Tibial nerve (tissue), 4 donors: ENCODE measurements at regions not wholly inside any gene's neighbourhood (a gene's known extent, or its start where the extent isn't known, plus 50 kb on each side); places are given as distances from the start of the nearest gene placed in this dataset.

Experiments used
- EP300 ChIP-seq, 2 donors: sonication (generic); formaldehyde crosslinking; IDR thresholded peaks; one replicate each; pipeline ENCODE4 v1.6.1; 2017; ENCODE audit warnings: antibody characterized with exemption in 2 of 2, mild to moderate bottlenecking in 1 of 2
- POLR2A ChIP-seq, 2 donors: fragments of 450-650 bp; IDR thresholded peaks; one replicate each; pipeline ENCODE4 v1.6.1; 2017; ENCODE audit warnings: antibody characterized with exemption in 2 of 2, mild to moderate bottlenecking in 2 of 2, moderate library complexity in 2 of 2
- TF ChIP-seq, protein P1 (sequence below), 5 experiments: fragments of 200-600 bp in 3 of 5; fragments of 450-650 bp in 2 of 5; sonication (generic) in 3 of 5; IDR thresholded peaks; one replicate each; pipeline ENCODE4 v1.5.1; 2016 to 2019; ENCODE audit warnings: antibody characterized with exemption in 5 of 5, mild to moderate bottlenecking in 3 of 5, moderate library complexity in 2 of 5

DNA sequence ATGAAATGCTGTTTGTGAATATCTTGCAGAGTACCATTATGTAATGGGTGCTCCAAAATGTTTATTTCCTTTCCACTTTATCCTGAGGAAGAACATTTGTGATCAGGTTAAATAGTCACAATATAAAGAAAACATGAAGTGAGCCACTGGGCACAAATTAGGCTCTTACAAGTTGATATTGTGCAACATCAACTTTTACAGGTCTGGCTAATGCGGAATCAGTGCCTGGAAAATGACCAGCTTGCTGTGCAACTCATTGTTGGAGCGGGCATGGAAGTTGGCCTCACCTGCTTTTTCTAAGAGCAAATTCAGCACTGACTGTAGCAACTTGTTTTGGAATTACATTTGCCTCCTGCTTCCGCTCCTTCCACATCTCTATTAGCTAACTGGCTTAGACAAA, 216.9 kb upstream of the PLPPR1 start:
- TF ChIP-seq, protein P1, sequence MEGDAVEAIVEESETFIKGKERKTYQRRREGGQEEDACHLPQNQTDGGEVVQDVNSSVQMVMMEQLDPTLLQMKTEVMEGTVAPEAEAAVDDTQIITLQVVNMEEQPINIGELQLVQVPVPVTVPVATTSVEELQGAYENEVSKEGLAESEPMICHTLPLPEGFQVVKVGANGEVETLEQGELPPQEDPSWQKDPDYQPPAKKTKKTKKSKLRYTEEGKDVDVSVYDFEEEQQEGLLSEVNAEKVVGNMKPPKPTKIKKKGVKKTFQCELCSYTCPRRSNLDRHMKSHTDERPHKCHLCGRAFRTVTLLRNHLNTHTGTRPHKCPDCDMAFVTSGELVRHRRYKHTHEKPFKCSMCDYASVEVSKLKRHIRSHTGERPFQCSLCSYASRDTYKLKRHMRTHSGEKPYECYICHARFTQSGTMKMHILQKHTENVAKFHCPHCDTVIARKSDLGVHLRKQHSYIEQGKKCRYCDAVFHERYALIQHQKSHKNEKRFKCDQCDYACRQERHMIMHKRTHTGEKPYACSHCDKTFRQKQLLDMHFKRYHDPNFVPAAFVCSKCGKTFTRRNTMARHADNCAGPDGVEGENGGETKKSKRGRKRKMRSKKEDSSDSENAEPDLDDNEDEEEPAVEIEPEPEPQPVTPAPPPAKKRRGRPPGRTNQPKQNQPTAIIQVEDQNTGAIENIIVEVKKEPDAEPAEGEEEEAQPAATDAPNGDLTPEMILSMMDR (IDR thresholded peaks at IDR 0.05), result no peak
- TF ChIP-seq POLR2A (IDR thresholded peaks at IDR 0.05), result no peak
- no peak for TF ChIP-seq EP300 (IDR thresholded peaks at IDR 0.05)
